PC-3 (cell line): ENCODE measurements at regions not wholly inside any gene's neighbourhood (a gene's known extent, or its start where the extent isn't known, plus 50 kb on each side); places are given as distances from the start of the nearest gene placed in this dataset.

Source experiments
- ATAC-seq: fragments of 200-7000 bp; cut with Tn5 transposase; 2 replicates; pipeline ENCODE4 v1.9.1; 2020; ENCODE audit warnings: mild to moderate bottlenecking, moderate library complexity
- BruUV-seq: library from RNA; stranded (reverse); fragments of 400-500 nt; replicated peaks from 2 replicates; lab custom pipeline; 2021; lab: Mats Ljungman, UMichigan
- CTCF ChIA-PET: fragments of 300-600 bp; sonication (Branson Sonifier 250); formaldehyde crosslinking; loops from one replicate; lab custom pipeline; 2022; ENCODE audit warnings: antibody characterized with exemption; lab: Charles Lee
- POLR2A ChIA-PET: fragments of 300-600 bp; sonication (Branson Sonifier 250); formaldehyde crosslinking; loops from one replicate; lab custom pipeline; 2022; ENCODE audit warnings: antibody characterized with exemption; ENCODE audit not compliant: unreplicated experiment; lab: Charles Lee
- DNase-seq: peaks from one replicate; pipeline ENCODE4 v3.0.0-alpha.2; 2015
- H2AFZ ChIP-seq: fragments of 300-600 bp; sonication (generic); 2 replicates; pipeline ENCODE4 v1.6.0; 2016; ENCODE audit warnings: antibody characterized with exemption, low read length
- H3F3A ChIP-seq: fragments of 300-600 bp; sonication (generic); one replicate; pipeline ENCODE4 v1.6.0; 2017; ENCODE audit warnings: antibody characterized with exemption, low read length, control low read depth, mild to moderate bottlenecking; ENCODE audit not compliant: unreplicated experiment
- H3K27ac ChIP-seq: fragments of 300-600 bp; sonication (generic); 2 replicates; pipeline ENCODE4 v1.5.1; 2016; ENCODE audit warnings: mild to moderate bottlenecking, low read length
- H3K27me3 ChIP-seq: fragments of 300-600 bp; sonication (generic); 2 replicates; pipeline ENCODE4 v1.6.1; 2016; ENCODE audit warnings: low read length, mixed read lengths
- H3K36me3 ChIP-seq: fragments of 300-600 bp; sonication (generic); 2 replicates; pipeline ENCODE4 v1.6.1; 2016; ENCODE audit warnings: low read depth, mixed run types, low read length, mixed read lengths
- H3K4me1 ChIP-seq: fragments of 300-600 bp; sonication (generic); 2 replicates; pipeline ENCODE4 v1.5.1; 2016; ENCODE audit warnings: low read length; ENCODE audit not compliant: insufficient read depth
- H3K4me2 ChIP-seq: fragments of 300-600 bp; sonication (generic); 2 replicates; pipeline ENCODE4 v1.6.0; 2016; ENCODE audit warnings: low read length
- H3K4me3 ChIP-seq: fragments of 300-600 bp; sonication (generic); 2 replicates; pipeline ENCODE4 v1.5.1; 2016; ENCODE audit warnings: mild to moderate bottlenecking, low read length, mixed read lengths
- H3K79me2 ChIP-seq: fragments of 300-600 bp; sonication (generic); 2 replicates; pipeline ENCODE4 v1.6.1; 2017; ENCODE audit warnings: low read length, mixed read lengths
- H3K9ac ChIP-seq: fragments of 300-600 bp; sonication (generic); 2 replicates; pipeline ENCODE4 v1.6.0; 2016; ENCODE audit warnings: mild to moderate bottlenecking, low read length
- H3K9me2 ChIP-seq: fragments of 300-600 bp; sonication (generic); replicated peaks from 2 replicates; pipeline ENCODE4 v1.6.1; 2016; ENCODE audit warnings: mixed run types, low read length, mixed read lengths
- H3K9me3 ChIP-seq: fragments of 300-600 bp; sonication (generic); 2 replicates; pipeline ENCODE4 v1.6.1; 2016; ENCODE audit warnings: low read length, mixed read lengths
- H4K20me1 ChIP-seq: fragments of 300-600 bp; sonication (generic); 2 replicates; pipeline ENCODE4 v1.6.1; 2016; ENCODE audit warnings: low read length, mixed read lengths
- EZH2 ChIP-seq: fragments of 300-600 bp; sonication (generic); IDR thresholded peaks from one replicate; pipeline ENCODE4 v1.6.1; 2017; ENCODE audit warnings: antibody characterized with exemption, mild to moderate bottlenecking, low read length; ENCODE audit not compliant: unreplicated experiment
- EZH2phosphoT487 ChIP-seq: fragments of 300-600 bp; sonication (generic); IDR thresholded peaks from 2 replicates; pipeline ENCODE4 v1.6.1; 2018; ENCODE audit warnings: mild to moderate bottlenecking, antibody characterized with exemption, low read length, borderline replicate concordance
- intact Hi-C: fragments of 100-400 bp; cut with micrococcal nuclease; formaldehyde crosslinking; loops from 2 replicates; pipeline ENCODE4 v1.9.0; 2023
- TF ChIP-seq, protein P1 (sequence below): fragments of 300-600 bp; sonication (generic); conservative IDR thresholded peaks from 2 replicates; pipeline ENCODE4 v1.5.1; 2017; ENCODE audit warnings: antibody characterized with exemption, low read depth, mild to moderate bottlenecking, low read length

- TF ChIP-seq, protein P1, sequence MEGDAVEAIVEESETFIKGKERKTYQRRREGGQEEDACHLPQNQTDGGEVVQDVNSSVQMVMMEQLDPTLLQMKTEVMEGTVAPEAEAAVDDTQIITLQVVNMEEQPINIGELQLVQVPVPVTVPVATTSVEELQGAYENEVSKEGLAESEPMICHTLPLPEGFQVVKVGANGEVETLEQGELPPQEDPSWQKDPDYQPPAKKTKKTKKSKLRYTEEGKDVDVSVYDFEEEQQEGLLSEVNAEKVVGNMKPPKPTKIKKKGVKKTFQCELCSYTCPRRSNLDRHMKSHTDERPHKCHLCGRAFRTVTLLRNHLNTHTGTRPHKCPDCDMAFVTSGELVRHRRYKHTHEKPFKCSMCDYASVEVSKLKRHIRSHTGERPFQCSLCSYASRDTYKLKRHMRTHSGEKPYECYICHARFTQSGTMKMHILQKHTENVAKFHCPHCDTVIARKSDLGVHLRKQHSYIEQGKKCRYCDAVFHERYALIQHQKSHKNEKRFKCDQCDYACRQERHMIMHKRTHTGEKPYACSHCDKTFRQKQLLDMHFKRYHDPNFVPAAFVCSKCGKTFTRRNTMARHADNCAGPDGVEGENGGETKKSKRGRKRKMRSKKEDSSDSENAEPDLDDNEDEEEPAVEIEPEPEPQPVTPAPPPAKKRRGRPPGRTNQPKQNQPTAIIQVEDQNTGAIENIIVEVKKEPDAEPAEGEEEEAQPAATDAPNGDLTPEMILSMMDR, result no peak
- Histone ChIP-seq H3K4me1 (peaks cover 38% of the 10 kb centered on the region), H3K27ac (peak overlapping the region; percentile 94), H3K27me3 (no peaks in the 10 kb centered on the region), H3K9me2 (no peaks in the 10 kb centered on the region), H3K79me2 (no peaks in the 10 kb centered on the region), H4K20me1 (no peaks in the 10 kb centered on the region), H3K9ac (peak overlapping the region; percentile 69), H3K4me3 (peak overlapping the region; percentile 9; the same call in 1 of the 2 replicates), H3K36me3 (no peaks in the 10 kb centered on the region), H2AFZ (peak overlapping the region; percentile 21; the same call in 1 of the 2 replicates), H3F3A (peaks cover 5% of the 10 kb centered on the region), H3K9me3 (no peaks in the 10 kb centered on the region), H3K4me2 (peak overlapping the region; percentile 63)
- peak; percentile 86 for ATAC-seq
- peak; percentile 85 for DNase-seq
- intact Hi-C loops, result no loop called here
- ChIA-PET POLR2A (no interaction called here), CTCF (interaction anchor here (0.6 kb wide), 1 partner anchor 47 kb away, joined by 3 read pairs; no protein-coding TSS in a partner anchor)
- no TSS peak for BruUV-seq
Observed at GRCh38 chr3:153881201-153881600, 240.0 kb upstream of the ARHGEF26 start.

GRCh38 chr3:153885359-153885758, 235.8 kb upstream of the ARHGEF26 start:
- Histone ChIP-seq H3K27ac (no peak overlapping the region), H3F3A (peaks cover 5% of the 10 kb centered on the region), H4K20me1 (no peaks in the 10 kb centered on the region), H3K36me3 (no peaks in the 10 kb centered on the region), H3K4me3 (no peak overlapping the region), H3K79me2 (no peaks in the 10 kb centered on the region), H3K9ac (no peak overlapping the region), H3K27me3 (no peaks in the 10 kb centered on the region), H3K4me2 (no peak overlapping the region), H2AFZ (no peak overlapping the region), H3K4me1 (peaks cover 34% of the 10 kb centered on the region), H3K9me3 (no peaks in the 10 kb centered on the region), H3K9me2 (no peaks in the 10 kb centered on the region)
- intact Hi-C loops, result no loop called here
- DNase-seq, result no peak
- BruUV-seq, result no TSS peak
- ChIA-PET POLR2A (no interaction called here), CTCF (interaction anchor here (0.6 kb wide), 1 partner anchor 162 kb away, joined by 5 read pairs; no protein-coding TSS in a partner anchor)
- no peak for ATAC-seq
- TF ChIP-seq EZH2phosphoT487 (no peak), EZH2 (no peak)
- TF ChIP-seq, protein P1, result no peak

DNA sequence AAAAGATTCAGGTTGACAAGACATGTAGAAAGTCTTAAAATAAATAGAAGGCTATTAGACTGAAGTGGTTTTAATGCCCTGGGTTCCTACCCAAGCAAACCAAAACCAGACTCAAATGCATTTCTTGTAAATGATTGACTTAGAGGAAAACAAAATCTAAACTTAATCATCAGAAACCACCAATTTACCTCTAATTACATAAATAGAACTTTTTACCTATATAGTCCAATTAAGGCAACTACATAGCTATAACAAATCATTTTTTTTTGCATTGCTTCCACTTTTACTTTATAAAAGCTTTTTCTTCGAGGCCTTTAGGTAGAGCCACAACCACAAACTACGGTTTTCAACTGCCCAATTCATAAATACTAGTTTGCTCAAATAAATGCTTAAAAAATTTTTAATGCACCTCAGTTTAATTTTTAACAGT, 231.3 kb upstream of the ARHGEF26 start:
- no peaks in the 10 kb centered on the region for H4K20me1 ChIP-seq
- H3K9me3 ChIP-seq, result no peaks in the 10 kb centered on the region
- no peaks in the 10 kb centered on the region for H3K27me3 ChIP-seq
- no peak overlapping the region for H3K9ac ChIP-seq
- TF ChIP-seq, protein P1, result no peak
- TF ChIP-seq EZH2 (no peak), EZH2phosphoT487 (no peak)
- no peak overlapping the region for H3K4me2 ChIP-seq
- POLR2A ChIA-PET, result no interaction called here
- no TSS peak for BruUV-seq
- H3K4me3 ChIP-seq, result no peak overlapping the region
- CTCF ChIA-PET, result no interaction called here
- DNase-seq, result no peak
- H3K4me1 ChIP-seq, result peaks cover 15% of the 10 kb centered on the region
- no peaks in the 10 kb centered on the region for H3K79me2 ChIP-seq
- ATAC-seq, result no peak
- intact Hi-C loops, result no loop called here
- H3K36me3 ChIP-seq, result no peaks in the 10 kb centered on the region
- H3K9me2 ChIP-seq, result no peaks in the 10 kb centered on the region
- no peaks in the 10 kb centered on the region for H3F3A ChIP-seq
- H2AFZ ChIP-seq, result no peak overlapping the region
- no peak overlapping the region for H3K27ac ChIP-seq
